ENCODE measurements at regions not wholly inside any gene's neighbourhood (a gene's known extent, or its start where the extent isn't known, plus 50 kb on each side); places are given as distances from the start of the nearest gene placed in this dataset.
"Not testable (repeated sequence)": the region's sequence is repeated elsewhere in the genome, so short reads cannot be mapped to it uniquely, and the experiment has no call there.

- 53 to 62% methylated on average over 15 of the region's 15 CpGs for WGBS, 2 donors
- DNase-seq; H3K27ac ChIP-seq; H3K36me3 ChIP-seq; H3K27me3 ChIP-seq; intact Hi-C loops (cut with DNase I); H3K4me1 ChIP-seq; H3K9me3 ChIP-seq; H3K4me3 ChIP-seq (replicated peaks in 1 of 3): not testable (repeated sequence)
Measured at GRCh38 chr14:106338775-106339174, 812.4 kb downstream of the TMEM121 start.

- DNase-seq; H3K4me1 ChIP-seq; H3K4me3 ChIP-seq (replicated peaks in 1 of 3); H3K9me3 ChIP-seq; H3K36me3 ChIP-seq; intact Hi-C loops (cut with DNase I); H3K27ac ChIP-seq; H3K27me3 ChIP-seq: not testable (repeated sequence)
- WGBS, 2 donors: 69 to 78% methylated on average over 2 of the region's 4 CpGs
Measured at GRCh38 chr14:106340658-106341057, 814.3 kb downstream of the TMEM121 start.

- H3K36me3 ChIP-seq; H3K4me3 ChIP-seq (replicated peaks in 1 of 3); H3K4me1 ChIP-seq; H3K27me3 ChIP-seq; intact Hi-C loops (cut with DNase I); H3K27ac ChIP-seq; H3K9me3 ChIP-seq; DNase-seq: not testable (repeated sequence)
- 55 to 70% methylated on average over 5 of the region's 5 CpGs for WGBS, 2 donors
Measured at GRCh38 chr14:106341161-106341560, 814.8 kb downstream of the TMEM121 start.

GRCh38 chr14:106343626-106344025, 817.2 kb downstream of the TMEM121 start:
- intact Hi-C loops (cut with DNase I): no loop called here
- no peak for DNase-seq
- Histone ChIP-seq H3K9me3 (no peaks in the 10 kb centered on the region), H3K27ac (no peak overlapping the region), H3K4me1 (no peaks in the 10 kb centered on the region), H3K4me3 (replicated peaks in 1 of 3) (no peak overlapping the region), H3K36me3 (no peaks in the 10 kb centered on the region), H3K27me3 (no peaks in the 10 kb centered on the region)
- TF ChIP-seq CTCF (IDR thresholded peaks at IDR 0.05): no peak
- no peak for TF ChIP-seq POLR2A (IDR thresholded peaks at IDR 0.05)
- WGBS, 2 donors: 53 to 58% methylated on average over 2 of the region's 2 CpGs

GRCh38 chr14:106344065-106344614, 817.8 kb downstream of the TMEM121 start:
- H3K9me3 ChIP-seq; DNase-seq; H3K4me1 ChIP-seq; intact Hi-C loops (cut with DNase I); H3K27me3 ChIP-seq; H3K4me3 ChIP-seq (replicated peaks in 1 of 3); H3K36me3 ChIP-seq; H3K27ac ChIP-seq: not testable (repeated sequence)
- 22 to 33% methylated on average over 5 of the region's 5 CpGs for WGBS, 2 donors

GRCh38 chr14:106344791-106345479, 818.6 kb downstream of the TMEM121 start:
- WGBS, 2 donors: 61 to 70% methylated on average over 3 of the region's 5 CpGs
- H3K36me3 ChIP-seq; intact Hi-C loops (cut with DNase I): not testable (repeated sequence)

GRCh38 chr14:106346084-106346483, 819.7 kb downstream of the TMEM121 start:
- Histone ChIP-seq H3K27me3 (no peaks in the 10 kb centered on the region), H3K4me1 (no peaks in the 10 kb centered on the region), H3K9me3 (no peaks in the 10 kb centered on the region), H3K36me3 (no peaks in the 10 kb centered on the region), H3K27ac (no peak overlapping the region), H3K4me3 (replicated peaks in 1 of 3) (no peak overlapping the region)
- DNase-seq: no peak
- no peak for TF ChIP-seq CTCF (IDR thresholded peaks at IDR 0.05)
- no peak for TF ChIP-seq POLR2A (IDR thresholded peaks at IDR 0.05)
- intact Hi-C loops (cut with DNase I): no loop called here
- 63 to 70% methylated on average over 8 of the region's 8 CpGs for WGBS, 2 donors

More at GRCh38 chr14:106344791-106345479, 818.6 kb downstream of the TMEM121 start:
- H3K27me3 ChIP-seq; H3K27ac ChIP-seq; H3K4me3 ChIP-seq (replicated peaks in 1 of 3); H3K4me1 ChIP-seq; DNase-seq; H3K9me3 ChIP-seq: not testable (repeated sequence)
